ENCODE measurements at regions not wholly inside any gene's neighbourhood (a gene's known extent, or its start where the extent isn't known, plus 50 kb on each side); places are given as distances from the start of the nearest gene placed in this dataset.

DNA sequence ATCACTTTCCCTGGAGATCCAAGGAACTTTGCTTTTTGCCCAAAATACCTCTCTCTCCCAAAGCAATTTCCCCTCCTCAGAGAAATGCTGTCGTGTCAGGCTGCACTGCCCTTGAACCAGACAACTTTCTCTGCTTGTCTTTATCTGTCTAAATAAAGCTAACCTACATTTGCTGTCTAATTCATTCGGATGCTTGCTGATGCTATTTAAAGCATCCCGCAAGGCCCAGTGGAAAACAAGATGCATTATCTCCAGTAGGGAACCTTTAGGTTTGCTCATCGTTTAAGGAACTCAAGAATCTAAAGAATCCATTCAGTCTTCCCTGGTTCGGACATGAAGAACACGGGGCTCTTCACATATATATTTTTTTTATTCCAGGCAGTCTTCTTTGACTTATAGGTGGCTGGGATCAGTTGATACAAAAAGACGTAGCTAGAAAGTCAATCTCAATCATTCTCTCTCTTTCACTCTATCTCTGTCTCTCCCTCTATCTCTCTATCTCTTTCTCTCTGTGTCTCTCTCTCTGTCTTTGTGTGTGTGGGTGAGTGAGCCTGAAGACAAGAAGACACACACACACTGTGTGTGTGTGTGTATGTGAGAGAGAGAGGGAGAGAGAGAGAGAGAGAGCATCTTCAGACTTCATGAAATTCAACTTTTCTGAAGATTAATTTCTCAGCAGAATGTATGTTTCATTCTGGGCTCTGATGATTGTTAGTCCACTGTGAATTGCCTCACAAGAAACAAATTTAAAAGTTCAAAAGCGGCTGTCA, 92.8 kb upstream of the MKLN1 start:
- TF ChIP-seq, protein P1, sequence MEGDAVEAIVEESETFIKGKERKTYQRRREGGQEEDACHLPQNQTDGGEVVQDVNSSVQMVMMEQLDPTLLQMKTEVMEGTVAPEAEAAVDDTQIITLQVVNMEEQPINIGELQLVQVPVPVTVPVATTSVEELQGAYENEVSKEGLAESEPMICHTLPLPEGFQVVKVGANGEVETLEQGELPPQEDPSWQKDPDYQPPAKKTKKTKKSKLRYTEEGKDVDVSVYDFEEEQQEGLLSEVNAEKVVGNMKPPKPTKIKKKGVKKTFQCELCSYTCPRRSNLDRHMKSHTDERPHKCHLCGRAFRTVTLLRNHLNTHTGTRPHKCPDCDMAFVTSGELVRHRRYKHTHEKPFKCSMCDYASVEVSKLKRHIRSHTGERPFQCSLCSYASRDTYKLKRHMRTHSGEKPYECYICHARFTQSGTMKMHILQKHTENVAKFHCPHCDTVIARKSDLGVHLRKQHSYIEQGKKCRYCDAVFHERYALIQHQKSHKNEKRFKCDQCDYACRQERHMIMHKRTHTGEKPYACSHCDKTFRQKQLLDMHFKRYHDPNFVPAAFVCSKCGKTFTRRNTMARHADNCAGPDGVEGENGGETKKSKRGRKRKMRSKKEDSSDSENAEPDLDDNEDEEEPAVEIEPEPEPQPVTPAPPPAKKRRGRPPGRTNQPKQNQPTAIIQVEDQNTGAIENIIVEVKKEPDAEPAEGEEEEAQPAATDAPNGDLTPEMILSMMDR (IDR thresholded peaks at IDR 0.05): no peak
- TF ChIP-seq POLR2AphosphoS5 (IDR thresholded peaks at IDR 0.05) (no peak), POLR2A (IDR thresholded peaks at IDR 0.05; ENCODE audit: low read depth) (no peak), EP300 (IDR thresholded peaks at IDR 0.05) (no peak)

Data from esophagus muscularis mucosa (tissue), 4 donors.